ENCODE measurements at regions not wholly inside any gene's neighbourhood (a gene's known extent, or its start where the extent isn't known, plus 50 kb on each side); places are given as distances from the start of the nearest gene placed in this dataset.

- POLR2A ChIA-PET = no interaction called here
- H3K9ac ChIP-seq (ENCODE audit: insufficient read depth in 1 of 2, low read depth in 2 of 2, low read length in 2 of 2) = no peak overlapping the region
- in situ Hi-C loops (cut with MboI) = no loop called here
- FAIRE-seq (no peak), ATAC-seq (no peak), DNase-seq (ENCODE audit: extremely low read depth in 1 of 4, low spot score in 3 of 4) (no peak)
- H4K20me1 ChIP-seq (replicated peaks; ENCODE audit: control insufficient read depth, insufficient read depth, low read length) = no peaks in the 10 kb centered on the region
- BruUV-seq (replicated peaks) = no TSS peak
- no peaks in the 10 kb centered on the region; the same call in 1 of the 2 replicates for H3K9me3 ChIP-seq (replicated peaks; ENCODE audit: control insufficient read depth, insufficient read depth, low read depth, low read length)
- H3K4me1 ChIP-seq (replicated peaks in 1 of 2; ENCODE audit: control insufficient read depth in 2 of 2, insufficient read depth in 2 of 2, low read length in 2 of 2) = no peaks in the 10 kb centered on the region
- H2AFZ ChIP-seq (ENCODE audit: low read depth, low read length) = no peak overlapping the region
- H3K36me3 ChIP-seq (ENCODE audit: control insufficient read depth, insufficient read depth, low read length) = no peaks in the 10 kb centered on the region
- no peak for TF ChIP-seq NFIX (CRISPR knock-in tag; IDR thresholded peaks at IDR 0.05; ENCODE audit: low read depth)
- TF ChIP-seq ETV6 (IDR thresholded peaks at IDR 0.05; ENCODE audit: borderline replicate concordance in 1 of 2, low read depth in 2 of 2, low read length in 1 of 2) = no peak
- no peak for TF ChIP-seq ETV6 (CRISPR knock-in tag; IDR thresholded peaks at IDR 0.05; ENCODE audit: borderline replicate concordance)
- no peak for TF ChIP-seq MCM3 (IDR thresholded peaks at IDR 0.05)
- TF ChIP-seq IRF9 (tag; IDR thresholded peaks at IDR 0.05) = no peak
- no peak for TF ChIP-seq BHLHE40 (IDR thresholded peaks at IDR 0.05; ENCODE audit: low read length)
- no peaks in the 10 kb centered on the region for H3K27me3 ChIP-seq (ENCODE audit: control insufficient read depth in 2 of 2, insufficient read depth in 2 of 2, low read length in 2 of 2)
- no peak overlapping the region for H3K27ac ChIP-seq (ENCODE audit: extremely low read depth, low read depth, low read length)
- CTCF ChIA-PET (ENCODE audit: low intra/inter-chr PET ratio) = no interaction called here
- WGBS (ENCODE audit: insufficient coverage, low coverage, missing lambda C conversion rate) = 5% methylated on average over 3 of the region's 3 CpGs
- H3K9me1 ChIP-seq (ENCODE audit: control insufficient read depth, insufficient read depth, low read length) = no peaks in the 10 kb centered on the region
- H3K79me2 ChIP-seq (ENCODE audit: control insufficient read depth, insufficient read depth, low read length) = no peaks in the 10 kb centered on the region
- H3K4me2 ChIP-seq (ENCODE audit: insufficient read depth, low read length) = no peak overlapping the region
- intact Hi-C loops (cut with micrococcal nuclease) = no loop called here
- H3K4me3 ChIP-seq = no peak overlapping the region
Measured at GRCh38 chr3:189516039-189516438, 115.2 kb upstream of the TP63 start.

GRCh38 chr3:189517981-189518380, 113.2 kb upstream of the TP63 start:
- Histone ChIP-seq H3K4me3 (no peak overlapping the region), H2AFZ (ENCODE audit: low read depth, low read length) (no peak overlapping the region), H4K20me1 (replicated peaks; ENCODE audit: control insufficient read depth, insufficient read depth, low read length) (no peaks in the 10 kb centered on the region), H3K4me1 (replicated peaks in 1 of 2; ENCODE audit: control insufficient read depth in 2 of 2, insufficient read depth in 2 of 2, low read length in 2 of 2) (no peaks in the 10 kb centered on the region), H3K79me2 (ENCODE audit: control insufficient read depth, insufficient read depth, low read length) (no peaks in the 10 kb centered on the region), H3K36me3 (ENCODE audit: control insufficient read depth, insufficient read depth, low read length) (no peaks in the 10 kb centered on the region), H3K9ac (ENCODE audit: insufficient read depth in 1 of 2, low read depth in 2 of 2, low read length in 2 of 2) (no peak overlapping the region), H3K9me1 (ENCODE audit: control insufficient read depth, insufficient read depth, low read length) (no peaks in the 10 kb centered on the region), H3K27ac (ENCODE audit: extremely low read depth, low read depth, low read length) (no peak overlapping the region), H3K4me2 (ENCODE audit: insufficient read depth, low read length) (no peak overlapping the region), H3K9me3 (replicated peaks; ENCODE audit: control insufficient read depth, insufficient read depth, low read depth, low read length) (no peaks in the 10 kb centered on the region; the same call in 1 of the 2 replicates), H3K27me3 (ENCODE audit: control insufficient read depth in 2 of 2, insufficient read depth in 2 of 2, low read length in 2 of 2) (no peaks in the 10 kb centered on the region)
- DNase-seq (ENCODE audit: extremely low read depth in 1 of 4, low spot score in 3 of 4) = no peak
- intact Hi-C loops (cut with micrococcal nuclease) (no loop called here), in situ Hi-C loops (cut with MboI) (no loop called here)
- POLR2A ChIA-PET = no interaction called here
- WGBS (ENCODE audit: insufficient coverage, low coverage, missing lambda C conversion rate) = 0% methylated on average over 1 of the region's 1 CpG
- no peak for ATAC-seq
- FAIRE-seq = no peak
- BruUV-seq (replicated peaks) = no TSS peak
- CTCF ChIA-PET (ENCODE audit: low intra/inter-chr PET ratio) = no interaction called here
- no peak for TF ChIP-seq TAF9B (IDR thresholded peaks at IDR 0.05; ENCODE audit: partially characterized antibody)
- TF ChIP-seq EWSR1 (IDR thresholded peaks at IDR 0.05; ENCODE audit: borderline replicate concordance, low read depth, partially characterized antibody) = no peak
- no peak for TF ChIP-seq C11orf30 (IDR thresholded peaks at IDR 0.05; ENCODE audit: low read depth)
- TF ChIP-seq ILF3 (IDR thresholded peaks at IDR 0.05; ENCODE audit: borderline replicate concordance) = no peak
- no peak for TF ChIP-seq BHLHE40 (IDR thresholded peaks at IDR 0.05; ENCODE audit: low read length)
- TF ChIP-seq ZNF280B (CRISPR knock-in tag; IDR thresholded peaks at IDR 0.05) = no peak
- no peak for TF ChIP-seq NRF1 (conservative IDR thresholded peaks at IDR 0.05 in 1 of 2, IDR thresholded peaks at IDR 0.05 in 1 of 2)
- no peak for TF ChIP-seq NFRKB (IDR thresholded peaks at IDR 0.05; ENCODE audit: low read depth)
- TF ChIP-seq, protein P1, sequence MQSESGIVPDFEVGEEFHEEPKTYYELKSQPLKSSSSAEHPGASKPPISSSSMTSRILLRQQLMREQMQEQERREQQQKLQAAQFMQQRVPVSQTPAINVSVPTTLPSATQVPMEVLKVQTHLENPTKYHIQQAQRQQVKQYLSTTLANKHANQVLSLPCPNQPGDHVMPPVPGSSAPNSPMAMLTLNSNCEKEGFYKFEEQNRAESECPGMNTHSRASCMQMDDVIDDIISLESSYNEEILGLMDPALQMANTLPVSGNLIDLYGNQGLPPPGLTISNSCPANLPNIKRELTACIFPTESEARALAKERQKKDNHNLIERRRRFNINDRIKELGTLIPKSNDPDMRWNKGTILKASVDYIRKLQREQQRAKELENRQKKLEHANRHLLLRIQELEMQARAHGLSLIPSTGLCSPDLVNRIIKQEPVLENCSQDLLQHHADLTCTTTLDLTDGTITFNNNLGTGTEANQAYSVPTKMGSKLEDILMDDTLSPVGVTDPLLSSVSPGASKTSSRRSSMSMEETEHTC (IDR thresholded peaks at IDR 0.05) = no peak
- no peak for TF ChIP-seq FIP1L1 (IDR thresholded peaks at IDR 0.05; ENCODE audit: low read depth, low read length, poor library complexity, severe bottlenecking)

All from K562 (cell line).